K562 (cell line): ENCODE measurements at regions not wholly inside any gene's neighbourhood (a gene's known extent, or its start where the extent isn't known, plus 50 kb on each side); places are given as distances from the start of the nearest gene placed in this dataset.

Experiments used
- JUNB ChIP-seq: fragments of 450-650 bp; formaldehyde crosslinking; conservative IDR thresholded peaks from 2 replicates; pipeline ENCODE4 v1.4.0; 2020; ENCODE audit warnings: mild to moderate bottlenecking
- SMAD1 ChIP-seq: fragments of 150-350 bp; IDR thresholded peaks from 2 replicates; pipeline ENCODE4 v1.6.1; 2014; ENCODE audit warnings: low read length, low read depth; ENCODE audit not compliant: partially characterized antibody
- STAT5B ChIP-seq: fragments of 250-450 bp; sonication (Bioruptor Pico); IDR thresholded peaks from 2 replicates; pipeline ENCODE4 v1.8.0; 2021; ENCODE audit warnings: mild to moderate bottlenecking, inconsistent platforms
- ZNF274 ChIP-seq: IDR thresholded peaks from 2 replicates; pipeline ENCODE4 v1.6.1; 2011; ENCODE audit warnings: low read depth, mild to moderate bottlenecking, low read length, moderate library complexity, borderline replicate concordance
- TF ChIP-seq, protein P1 (sequence below): sonication (generic); formaldehyde crosslinking; IDR thresholded peaks from 2 replicates; pipeline ENCODE4 v1.9.0; 2022; ENCODE audit warnings: mild to moderate bottlenecking, missing genetic modification reagents
- TF ChIP-seq, protein P2 (sequence below): sonication (generic); formaldehyde crosslinking; IDR thresholded peaks from 2 replicates; pipeline ENCODE4 v1.8.1; 2022; ENCODE audit warnings: missing genetic modification reagents

DNA sequence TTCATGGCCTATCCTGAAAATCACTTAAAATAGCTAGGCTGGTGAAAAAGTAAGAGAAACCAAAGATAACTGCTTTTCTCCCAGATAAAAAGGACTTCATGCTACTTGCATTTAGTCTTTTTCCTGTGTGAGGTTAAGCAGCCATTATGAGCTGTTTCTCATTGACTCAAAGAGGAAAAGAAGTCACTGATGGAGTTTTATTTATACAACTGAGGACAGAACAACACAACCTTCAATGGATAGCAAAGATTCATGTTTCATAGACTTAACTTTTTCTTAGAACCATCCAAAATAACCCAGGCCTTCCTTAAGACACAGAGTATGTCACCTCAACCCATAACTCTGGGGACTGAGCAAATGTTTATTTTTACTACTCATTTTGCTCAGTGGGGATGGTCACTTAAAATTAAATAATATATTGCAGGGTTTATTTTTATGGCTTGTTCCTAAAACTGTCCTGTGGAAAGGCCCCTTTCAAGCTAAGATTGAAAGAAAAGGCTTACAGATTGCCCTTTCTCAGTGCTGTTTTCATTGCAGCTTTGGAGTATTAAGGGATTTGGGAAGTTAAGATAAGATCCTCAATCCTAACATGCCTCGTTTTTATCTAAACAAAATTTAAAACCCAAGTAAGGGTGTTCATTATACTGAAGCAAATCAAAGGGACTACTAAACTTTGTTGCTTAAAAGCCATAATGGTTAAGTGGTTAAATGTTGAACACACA lies 252.6 kb upstream of the MAD2L1 start:
- TF ChIP-seq, protein P1, sequence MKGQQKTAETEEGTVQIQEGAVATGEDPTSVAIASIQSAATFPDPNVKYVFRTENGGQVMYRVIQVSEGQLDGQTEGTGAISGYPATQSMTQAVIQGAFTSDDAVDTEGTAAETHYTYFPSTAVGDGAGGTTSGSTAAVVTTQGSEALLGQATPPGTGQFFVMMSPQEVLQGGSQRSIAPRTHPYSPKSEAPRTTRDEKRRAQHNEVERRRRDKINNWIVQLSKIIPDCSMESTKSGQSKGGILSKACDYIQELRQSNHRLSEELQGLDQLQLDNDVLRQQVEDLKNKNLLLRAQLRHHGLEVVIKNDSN (CRISPR knock-in tag) = no peak
- TF ChIP-seq STAT5B (CRISPR knock-in tag) = no peak
- no peak for TF ChIP-seq ZNF274
- TF ChIP-seq JUNB (CRISPR knock-in tag) = no peak
- no peak for TF ChIP-seq SMAD1
- TF ChIP-seq, protein P2, sequence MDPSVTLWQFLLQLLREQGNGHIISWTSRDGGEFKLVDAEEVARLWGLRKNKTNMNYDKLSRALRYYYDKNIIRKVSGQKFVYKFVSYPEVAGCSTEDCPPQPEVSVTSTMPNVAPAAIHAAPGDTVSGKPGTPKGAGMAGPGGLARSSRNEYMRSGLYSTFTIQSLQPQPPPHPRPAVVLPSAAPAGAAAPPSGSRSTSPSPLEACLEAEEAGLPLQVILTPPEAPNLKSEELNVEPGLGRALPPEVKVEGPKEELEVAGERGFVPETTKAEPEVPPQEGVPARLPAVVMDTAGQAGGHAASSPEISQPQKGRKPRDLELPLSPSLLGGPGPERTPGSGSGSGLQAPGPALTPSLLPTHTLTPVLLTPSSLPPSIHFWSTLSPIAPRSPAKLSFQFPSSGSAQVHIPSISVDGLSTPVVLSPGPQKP (CRISPR knock-in tag) = no peak
